GM18951 (cell line): ENCODE measurements at regions not wholly inside any gene's neighbourhood (a gene's known extent, or its start where the extent isn't known, plus 50 kb on each side); places are given as distances from the start of the nearest gene placed in this dataset.
"Not testable (repeated sequence)": the region's sequence is repeated elsewhere in the genome, so short reads cannot be mapped to it uniquely, and the experiment has no call there.

Experiments used
- POLR2A ChIP-seq: IDR thresholded peaks from 4 replicates; pipeline ENCODE4 v1.6.1; 2011; ENCODE audit warnings: mild to moderate bottlenecking; ENCODE audit not compliant: insufficient read length, insufficient read depth; ENCODE audit errors: extremely low read depth
- in situ Hi-C: fragments of 300-500 bp; cut with MboI; formaldehyde crosslinking; loops from one replicate; pipeline ENCODE4 v1.12.0; 2022; ENCODE audit warnings: low sequenced_read_pairs, mixed read lengths, inconsistent platforms; ENCODE audit not compliant: unreplicated experiment

DNA sequence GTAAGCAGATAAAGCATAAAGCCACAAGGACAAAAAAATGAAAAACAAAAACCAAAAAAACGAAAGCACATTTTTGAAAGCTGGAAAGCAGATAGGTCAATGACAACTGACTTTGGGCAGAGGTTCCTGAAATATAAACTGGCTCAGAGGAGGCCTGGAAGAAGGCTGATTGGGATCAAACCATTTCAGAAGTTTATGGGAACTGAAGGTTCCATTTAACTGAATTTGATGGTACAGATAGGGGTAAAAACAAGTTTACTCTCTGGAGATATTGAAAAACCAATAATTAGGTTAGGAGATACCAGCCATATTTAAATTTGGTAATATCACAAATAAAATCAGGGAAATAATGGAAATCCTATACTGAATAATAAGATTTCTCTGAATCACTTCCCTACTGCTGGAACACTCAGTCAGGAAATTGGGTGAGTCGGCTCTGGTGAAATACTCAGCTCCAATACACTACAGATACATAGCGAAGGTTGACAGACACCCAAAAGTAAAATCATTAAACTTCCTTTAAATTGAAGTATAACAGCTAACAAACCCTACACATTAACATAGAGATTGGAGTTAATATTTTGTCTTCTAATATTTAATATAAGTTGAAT, 1584.3 kb downstream of the STIM2 start:
- no peak for TF ChIP-seq POLR2A

DNA sequence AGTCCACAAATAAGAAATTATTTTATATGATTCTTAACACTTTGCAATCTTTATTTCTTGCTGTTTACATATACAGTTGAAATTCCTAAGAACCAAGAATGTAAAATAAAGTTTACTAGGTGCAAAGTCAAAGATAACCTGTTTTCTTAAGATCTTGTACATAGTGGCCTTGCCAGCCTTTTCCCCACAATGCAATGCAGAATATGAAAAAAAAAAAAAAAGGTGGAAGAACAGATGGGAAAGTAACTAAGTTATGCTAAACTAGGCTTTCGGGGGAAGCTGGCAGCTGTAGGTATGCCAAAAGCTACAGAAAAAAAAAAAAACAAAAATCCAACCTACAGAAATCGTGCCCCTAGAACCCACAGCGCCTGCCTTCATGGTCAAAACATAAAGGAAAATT, 1588.4 kb downstream of the STIM2 start:
- no peak for TF ChIP-seq POLR2A
- in situ Hi-C loops = no loop called here

More for the DNA sequence above, 1584.3 kb downstream of the STIM2 start:
- in situ Hi-C loops = no loop called here

DNA sequence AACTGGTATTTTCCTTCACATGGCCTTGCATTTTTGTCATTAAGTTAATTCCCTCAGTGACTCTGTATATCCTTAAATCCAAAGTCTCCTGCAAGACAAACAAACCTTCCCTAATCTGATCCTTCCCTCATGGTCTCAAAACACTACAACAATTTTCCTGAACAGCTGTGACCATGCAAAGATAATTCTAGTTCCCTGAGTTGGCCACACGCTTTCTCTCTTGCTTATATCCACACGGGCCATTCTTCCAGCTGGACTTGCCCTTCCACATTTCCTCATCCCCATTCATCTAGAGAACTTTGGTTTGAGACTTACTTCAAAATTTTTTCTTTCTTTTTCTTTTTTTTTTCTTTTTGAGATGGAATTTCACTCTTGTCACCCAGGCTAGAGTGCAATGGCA, 1590.7 kb downstream of the STIM2 start:
- in situ Hi-C loops = no loop called here

DNA sequence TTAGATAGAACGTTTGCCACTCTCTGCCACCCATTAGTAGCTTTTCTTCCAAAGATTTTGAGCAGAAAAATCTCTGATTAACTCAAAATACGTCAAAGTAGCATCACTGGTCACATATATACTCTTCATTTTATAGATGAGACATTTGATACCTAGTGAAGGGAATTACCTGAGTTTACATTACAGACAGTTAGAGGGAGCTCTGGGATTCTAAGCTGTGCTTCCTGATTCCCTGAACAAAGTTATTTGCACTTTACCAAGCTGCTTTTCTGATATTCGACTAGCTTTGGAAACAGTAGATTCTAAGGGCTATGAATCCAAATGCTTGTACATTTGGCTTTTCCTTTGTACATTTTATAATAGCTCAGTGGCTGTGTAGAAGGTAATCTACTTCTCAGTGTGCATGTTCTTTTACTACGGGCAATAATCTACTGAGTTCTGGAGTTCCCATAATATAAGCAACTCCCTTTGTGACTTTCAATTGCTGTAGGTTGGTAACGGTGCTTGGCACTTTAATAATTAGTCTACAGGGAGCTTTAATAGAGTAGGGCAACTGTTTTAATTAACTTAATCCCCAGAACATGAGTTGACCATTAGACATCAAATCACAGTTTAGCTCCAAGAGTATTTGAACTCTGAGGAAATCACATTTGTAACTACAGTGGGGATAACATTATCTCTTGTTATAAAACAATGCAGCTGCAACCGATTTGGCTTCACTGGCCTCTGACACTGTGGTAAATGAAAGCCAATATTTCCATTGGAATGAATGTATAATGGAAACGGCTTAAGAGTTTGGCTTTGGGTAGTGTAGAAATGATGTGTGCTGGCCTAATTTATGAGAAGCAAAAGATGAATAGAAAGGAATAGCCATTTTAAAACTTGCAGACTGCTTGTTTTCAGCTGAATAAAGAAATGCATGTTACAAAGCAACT, 1602.4 kb downstream of the STIM2 start:
- in situ Hi-C loops = no loop called here
- no peak for TF ChIP-seq POLR2A

More for the DNA sequence above, 1590.7 kb downstream of the STIM2 start:
- TF ChIP-seq POLR2A = no peak

DNA sequence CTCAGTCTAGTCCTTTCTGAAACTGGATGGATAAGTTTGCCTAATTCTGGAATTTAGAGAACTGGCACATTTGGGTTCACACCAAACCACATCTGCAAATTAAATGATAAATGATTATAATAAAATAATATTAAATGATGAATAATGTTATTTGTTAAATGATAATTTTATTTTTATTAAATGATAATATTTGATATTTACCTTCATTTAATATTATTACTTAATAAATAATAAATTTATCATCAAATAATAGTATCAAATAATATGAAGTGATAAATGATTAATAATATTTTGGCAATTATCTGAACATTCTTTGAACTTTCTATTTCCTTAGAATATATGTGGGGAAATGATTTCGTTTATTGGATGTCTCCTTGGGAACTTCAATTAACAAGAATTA, 1604.2 kb downstream of the STIM2 start:
- no peak for TF ChIP-seq POLR2A
- in situ Hi-C loops = no loop called here

DNA sequence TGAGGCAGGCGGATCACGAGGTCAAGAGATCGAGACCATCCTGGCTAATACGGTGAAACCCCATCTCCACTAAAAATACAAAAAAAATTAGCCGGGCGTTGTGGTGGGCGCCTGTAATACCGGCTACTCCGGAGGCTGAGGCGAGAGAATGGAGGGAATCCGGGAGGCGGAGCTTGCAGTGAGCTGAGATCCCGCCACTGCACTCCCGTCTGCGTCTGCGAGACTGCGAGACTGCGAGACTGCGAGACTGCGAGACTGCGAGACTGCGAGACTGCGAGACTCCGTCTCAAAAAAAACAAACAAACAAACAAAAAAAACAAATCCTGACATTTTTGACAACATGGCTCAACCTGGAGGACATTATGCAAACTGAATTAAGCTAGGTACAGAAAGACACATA, 1606.2 kb downstream of the STIM2 start:
- in situ Hi-C loops = not testable (repeated sequence)

DNA sequence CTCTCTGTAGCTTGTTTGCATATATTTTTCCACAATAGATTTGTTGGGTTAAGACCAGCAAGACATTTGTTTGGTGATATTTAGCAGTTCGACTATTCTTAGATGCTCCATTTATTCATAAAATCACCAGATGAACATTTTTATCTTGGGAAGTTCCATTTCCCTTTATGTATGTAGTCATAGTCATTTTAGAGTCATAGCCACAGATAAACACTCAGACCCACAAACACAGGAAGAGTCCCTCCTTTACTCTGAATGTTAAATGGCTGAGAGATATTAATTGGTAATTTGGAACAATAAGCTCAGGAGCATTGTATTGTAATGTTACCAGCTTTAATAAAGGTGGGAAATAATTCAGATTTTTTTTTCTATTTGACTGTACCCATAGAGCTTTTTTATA, 1608.7 kb downstream of the STIM2 start:
- in situ Hi-C loops = no loop called here
- no peak for TF ChIP-seq POLR2A

DNA sequence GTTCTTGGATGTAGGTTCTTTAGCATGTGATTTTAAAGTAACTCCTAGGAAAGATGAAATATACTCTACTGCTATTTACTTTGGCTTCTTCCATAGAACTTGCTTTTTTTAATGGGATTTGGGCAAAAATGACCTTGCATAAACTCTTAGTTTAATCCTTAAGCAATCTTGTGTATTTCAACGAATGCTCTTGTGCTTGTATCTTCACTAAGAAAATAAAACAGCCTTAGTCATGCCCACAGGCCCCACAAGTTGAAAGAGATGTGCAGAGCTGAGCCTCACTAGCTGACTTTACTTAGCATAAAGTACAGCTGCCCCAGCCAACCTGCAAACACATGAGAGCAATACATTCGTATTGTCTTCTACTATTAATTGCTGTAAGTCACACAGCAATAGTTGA, 1609.2 kb downstream of the STIM2 start:
- TF ChIP-seq POLR2A = no peak
- in situ Hi-C loops = no loop called here

DNA sequence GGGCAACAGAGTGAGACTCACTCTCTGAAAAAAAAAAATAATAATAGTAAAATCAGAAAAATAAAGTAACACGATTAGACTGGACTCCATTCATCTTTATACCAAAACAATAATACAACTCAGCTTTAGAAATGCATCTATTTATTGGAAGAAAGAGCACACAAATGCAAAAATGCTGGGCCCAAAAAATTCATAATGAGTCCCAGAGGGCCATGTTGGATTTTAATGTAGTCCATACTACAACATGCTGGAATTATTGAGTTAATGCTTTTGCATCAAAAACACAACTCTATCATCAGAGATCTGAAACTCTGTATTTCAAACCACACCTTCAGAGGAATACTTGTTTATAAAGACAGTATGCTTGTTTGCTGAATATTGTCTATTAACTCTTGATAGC, 1614.7 kb downstream of the STIM2 start:
- in situ Hi-C loops = no loop called here
- no peak for TF ChIP-seq POLR2A

DNA sequence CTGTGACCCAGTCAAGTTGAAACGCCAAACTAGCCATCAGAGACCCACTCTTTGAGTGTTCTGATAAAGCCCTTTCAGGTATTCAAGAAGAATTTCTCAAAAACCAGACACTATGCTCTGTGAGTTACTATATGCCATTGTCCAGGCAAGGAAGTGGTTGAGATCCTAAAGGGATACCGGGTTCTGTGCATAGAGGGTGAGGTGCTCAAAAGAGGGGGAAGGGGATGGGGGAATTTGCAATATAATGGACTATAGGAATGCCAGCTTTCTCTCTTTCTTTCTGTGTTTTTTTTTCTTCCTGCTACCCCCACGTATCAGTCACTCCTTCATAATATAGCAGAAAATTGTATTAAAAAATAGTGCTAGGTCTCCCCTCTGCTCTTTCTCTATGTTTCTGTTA, 1619.0 kb downstream of the STIM2 start:
- no peak for TF ChIP-seq POLR2A
- in situ Hi-C loops = no loop called here

DNA sequence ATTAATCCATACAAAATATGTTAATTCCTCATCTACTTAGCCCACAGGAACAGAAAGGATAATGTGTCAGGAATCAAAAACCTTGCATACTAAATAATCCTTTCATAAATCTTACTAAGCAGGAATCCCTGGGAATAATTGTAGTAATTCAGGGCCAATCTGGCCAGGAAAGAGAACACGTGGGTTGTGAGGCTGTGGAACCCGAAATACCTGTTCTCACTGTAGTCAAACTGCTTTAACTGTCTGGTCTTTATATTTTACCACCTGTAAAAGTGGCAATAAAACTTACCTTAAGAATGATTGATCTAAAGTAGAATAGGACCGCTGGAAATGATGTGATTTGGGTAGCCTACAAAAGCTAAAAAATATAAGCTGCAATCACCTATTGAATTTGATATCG, 1620.9 kb downstream of the STIM2 start:
- no peak for TF ChIP-seq POLR2A
- in situ Hi-C loops = no loop called here

DNA sequence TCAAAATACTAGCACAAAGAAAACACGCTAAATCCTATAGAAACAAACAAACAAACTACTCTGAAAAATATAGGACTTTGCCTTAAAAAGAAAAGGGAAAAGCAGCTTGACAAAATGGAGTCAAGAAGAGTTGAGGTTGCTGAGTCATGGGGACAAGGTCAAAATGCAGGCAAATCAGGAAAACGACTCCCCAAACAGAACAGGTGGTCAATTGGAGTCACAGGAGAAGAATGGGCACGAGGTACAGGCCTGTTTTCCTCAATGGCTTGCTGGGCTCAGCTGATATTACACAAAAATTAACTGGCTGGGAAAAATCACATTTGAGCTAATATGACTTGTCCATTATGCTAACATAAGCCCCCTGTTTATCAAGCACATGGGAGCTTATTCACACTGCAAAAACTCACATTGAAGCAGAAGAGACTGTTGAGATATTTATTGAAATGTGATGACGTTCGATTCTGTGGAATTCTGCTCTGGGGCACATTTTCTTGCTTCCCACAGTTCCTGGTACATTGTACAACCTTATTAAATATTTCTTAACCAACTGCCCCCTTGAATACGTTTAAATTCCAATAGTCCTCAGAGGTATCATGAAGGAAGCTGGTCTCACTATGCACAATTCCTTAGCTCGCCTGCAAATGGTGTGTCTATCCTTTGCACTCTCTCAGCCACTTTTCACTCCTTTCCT, 1622.1 kb downstream of the STIM2 start:
- no peak for TF ChIP-seq POLR2A
- in situ Hi-C loops = no loop called here

DNA sequence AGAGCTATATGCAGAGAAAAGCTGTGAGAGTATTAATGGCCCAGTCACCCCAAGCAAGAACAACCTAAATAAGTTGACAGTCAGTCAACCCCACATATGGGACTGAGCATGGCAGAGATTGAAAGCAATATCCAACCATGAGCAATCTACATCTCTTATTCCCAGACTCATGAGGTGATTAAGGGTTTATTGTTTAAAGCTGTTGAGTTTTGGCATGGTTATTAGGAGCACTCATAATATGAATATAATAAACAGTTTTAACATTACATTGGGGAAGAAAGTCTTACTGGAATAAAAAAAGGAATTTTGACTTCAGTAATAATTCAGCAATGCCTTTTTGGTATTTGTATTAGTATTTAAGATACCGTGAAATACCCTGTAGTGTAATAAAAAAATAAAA, 1627.4 kb downstream of the STIM2 start:
- in situ Hi-C loops = no loop called here
- TF ChIP-seq POLR2A = no peak

DNA sequence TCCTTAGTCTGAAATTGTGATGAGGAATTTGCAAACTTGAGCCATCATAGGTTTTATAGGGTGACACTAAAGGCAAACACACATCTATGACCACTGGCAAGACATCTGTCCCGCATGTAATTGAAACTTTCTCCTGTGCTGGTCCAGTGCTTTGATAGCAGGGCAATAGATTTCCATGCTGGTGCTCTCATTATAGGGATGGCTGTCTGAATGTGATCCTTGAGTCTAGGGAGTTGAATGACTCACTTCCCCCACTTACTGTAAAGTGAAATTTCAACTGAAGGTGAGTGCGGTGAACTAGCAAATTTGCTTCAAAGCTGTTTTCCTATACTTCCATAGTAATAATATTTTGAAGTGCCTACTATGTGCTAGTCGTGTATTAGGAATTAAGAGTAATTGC, 1630.0 kb downstream of the STIM2 start:
- TF ChIP-seq POLR2A = no peak
- in situ Hi-C loops = no loop called here
